ENCODE measurements at regions not wholly inside any gene's neighbourhood (a gene's known extent, or its start where the extent isn't known, plus 50 kb on each side); places are given as distances from the start of the nearest gene placed in this dataset.

- ATAC-seq: no peak
- peaks cover 5% of the 10 kb centered on the region for H3K4me1 Mint-ChIP-seq (ENCODE audit: low read depth)
- no peaks in the 10 kb centered on the region for H3K36me3 Mint-ChIP-seq (ENCODE audit: low read depth)
- no peak overlapping the region for H3K4me3 Mint-ChIP-seq
- H3K9me3 Mint-ChIP-seq (ENCODE audit: insufficient read depth): no peaks in the 10 kb centered on the region
- peaks cover 23% of the 10 kb centered on the region for H3K27me3 Mint-ChIP-seq (ENCODE audit: low read depth)
- CTCF ChIA-PET: interaction anchor here (1.1 to 2.0 kb wide), 3 partner anchors 10 to 533 kb away, joined by 3 to 6 read pairs (median 5); no protein-coding TSS in a partner anchor
- no peak overlapping the region for H3K27ac Mint-ChIP-seq
- DNase-seq: no peak
- POLR2A ChIA-PET: no interaction called here
Observed at GRCh38 chr12:11499806-11500187, 104.4 kb upstream of the PRB2 start.

- H3K9me3 Mint-ChIP-seq (ENCODE audit: insufficient read depth): no peaks in the 10 kb centered on the region
- peaks cover 5% of the 10 kb centered on the region for H3K4me1 Mint-ChIP-seq (ENCODE audit: low read depth)
- POLR2A ChIA-PET: no interaction called here
- ATAC-seq (peak; percentile 96), DNase-seq (peak; percentile 88)
- H3K4me3 Mint-ChIP-seq: no peak overlapping the region
- peaks cover 23% of the 10 kb centered on the region for H3K27me3 Mint-ChIP-seq (ENCODE audit: low read depth)
- H3K36me3 Mint-ChIP-seq (ENCODE audit: low read depth): no peaks in the 10 kb centered on the region
- CTCF ChIA-PET: interaction anchor here (0.6 to 2.0 kb wide), 3 partner anchors 10 to 45 kb away, joined by 3 to 6 read pairs (median 3); no protein-coding TSS in a partner anchor
- H3K27ac Mint-ChIP-seq: no peak overlapping the region
Observed at GRCh38 chr12:11500188-11500860, 105.0 kb upstream of the PRB2 start.

- CTCF ChIA-PET: interaction anchor here (0.6 to 2.0 kb wide), 2 partner anchors 15 to 45 kb away, joined by 3 to 6 read pairs; no protein-coding TSS in a partner anchor
- Mint-ChIP-seq H3K4me1 (ENCODE audit: low read depth) (peaks cover 5% of the 10 kb centered on the region), H3K4me3 (no peak overlapping the region), H3K27me3 (ENCODE audit: low read depth) (peaks cover 23% of the 10 kb centered on the region), H3K9me3 (ENCODE audit: insufficient read depth) (no peaks in the 10 kb centered on the region), H3K27ac (no peak overlapping the region), H3K36me3 (ENCODE audit: low read depth) (no peaks in the 10 kb centered on the region)
- no peak for ATAC-seq
- no peak for DNase-seq
- POLR2A ChIA-PET: no interaction called here
Observed at GRCh38 chr12:11500861-11501230, 105.5 kb upstream of the PRB2 start.

GRCh38 chr12:11508699-11509098, 113.3 kb upstream of the PRB2 start:
- Mint-ChIP-seq H3K36me3 (ENCODE audit: low read depth) (no peaks in the 10 kb centered on the region), H3K4me3 (no peak overlapping the region), H3K27ac (no peak overlapping the region), H3K27me3 (ENCODE audit: low read depth) (peaks cover 5% of the 10 kb centered on the region), H3K4me1 (ENCODE audit: low read depth) (no peaks in the 10 kb centered on the region), H3K9me3 (ENCODE audit: insufficient read depth) (no peaks in the 10 kb centered on the region)
- POLR2A ChIA-PET: no interaction called here
- CTCF ChIA-PET: interaction anchor here (1.2 to 2.8 kb wide), 3 partner anchors 37 to 738 kb away, joined by 3 to 18 read pairs (median 4); no protein-coding TSS in a partner anchor
- ATAC-seq (no peak), DNase-seq (no peak)

GRCh38 chr12:11509326-11509725, 114.0 kb upstream of the PRB2 start:
- CTCF ChIA-PET: no interaction called here
- Mint-ChIP-seq H3K27me3 (ENCODE audit: low read depth) (peaks cover 5% of the 10 kb centered on the region), H3K27ac (no peak overlapping the region), H3K4me1 (ENCODE audit: low read depth) (no peaks in the 10 kb centered on the region), H3K36me3 (ENCODE audit: low read depth) (no peaks in the 10 kb centered on the region), H3K9me3 (ENCODE audit: insufficient read depth) (no peaks in the 10 kb centered on the region), H3K4me3 (no peak overlapping the region)
- no peak for DNase-seq
- POLR2A ChIA-PET: no interaction called here
- ATAC-seq: no peak

- Mint-ChIP-seq H3K9me3 (ENCODE audit: insufficient read depth) (no peaks in the 10 kb centered on the region), H3K4me3 (no peak overlapping the region), H3K27ac (peak overlapping the region; percentile 45), H3K27me3 (ENCODE audit: low read depth) (peaks cover 3% of the 10 kb centered on the region), H3K36me3 (ENCODE audit: low read depth) (no peaks in the 10 kb centered on the region), H3K4me1 (ENCODE audit: low read depth) (no peaks in the 10 kb centered on the region)
- POLR2A ChIA-PET: interaction anchor here (0.6 kb wide), 1 partner anchor 398 kb away, joined by 3 read pairs; no protein-coding TSS in a partner anchor
- no peak for ATAC-seq
- DNase-seq: no peak
- CTCF ChIA-PET: interaction anchor here (1.0 kb wide), 1 partner anchor 11 kb away, joined by 3 read pairs; no protein-coding TSS in a partner anchor
Observed at GRCh38 chr12:11510671-11511070, 115.3 kb upstream of the PRB2 start.

- Mint-ChIP-seq H3K27me3 (ENCODE audit: low read depth) (peaks cover 4% of the 10 kb centered on the region), H3K27ac (no peak overlapping the region), H3K4me3 (no peak overlapping the region), H3K4me1 (ENCODE audit: low read depth) (no peaks in the 10 kb centered on the region), H3K9me3 (ENCODE audit: insufficient read depth) (no peaks in the 10 kb centered on the region), H3K36me3 (ENCODE audit: low read depth) (no peaks in the 10 kb centered on the region)
- ChIA-PET CTCF (interaction anchor here (1.0 kb wide), 1 partner anchor 33 kb away, joined by 4 read pairs; no protein-coding TSS in a partner anchor), POLR2A (no interaction called here)
- DNase-seq: no peak
- no peak for ATAC-seq
Observed at GRCh38 chr12:11513288-11513687, 117.9 kb upstream of the PRB2 start.

- no peaks in the 10 kb centered on the region for H3K4me1 Mint-ChIP-seq (ENCODE audit: low read depth)
- no peaks in the 10 kb centered on the region for H3K9me3 Mint-ChIP-seq (ENCODE audit: insufficient read depth)
- DNase-seq (no peak), ATAC-seq (no peak)
- ChIA-PET POLR2A (interaction anchor here (0.6 kb wide), 1 partner anchor 101 kb away, joined by 4 read pairs; no protein-coding TSS in a partner anchor), CTCF (no interaction called here)
- no peaks in the 10 kb centered on the region for H3K36me3 Mint-ChIP-seq (ENCODE audit: low read depth)
- no peak overlapping the region for H3K27ac Mint-ChIP-seq
- peaks cover 7% of the 10 kb centered on the region for H3K27me3 Mint-ChIP-seq (ENCODE audit: low read depth)
- H3K4me3 Mint-ChIP-seq: no peak overlapping the region
Observed at GRCh38 chr12:11517080-11517479, 121.7 kb upstream of the PRB2 start.

GRCh38 chr12:11524446-11524845, 125.0 kb upstream of the ETV6 start:
- H3K27me3 Mint-ChIP-seq (ENCODE audit: low read depth): peaks cover 9% of the 10 kb centered on the region
- DNase-seq: no peak
- CTCF ChIA-PET: no interaction called here
- no peak overlapping the region for H3K4me3 Mint-ChIP-seq
- no peak overlapping the region for H3K27ac Mint-ChIP-seq
- no peak for ATAC-seq
- POLR2A ChIA-PET: no interaction called here
- no peaks in the 10 kb centered on the region for H3K9me3 Mint-ChIP-seq (ENCODE audit: insufficient read depth)
- H3K4me1 Mint-ChIP-seq (ENCODE audit: low read depth): no peaks in the 10 kb centered on the region
- no peaks in the 10 kb centered on the region for H3K36me3 Mint-ChIP-seq (ENCODE audit: low read depth)

- DNase-seq: no peak
Observed at GRCh38 chr12:11534064-11534463, 115.4 kb upstream of the ETV6 start.

GRCh38 chr12:11535127-11535526, 114.3 kb upstream of the ETV6 start:
- no peak for DNase-seq
- ChIA-PET POLR2A (no interaction called here), CTCF (interaction anchor here (1.4 kb wide), 1 partner anchor 11 kb away, joined by 3 read pairs; no protein-coding TSS in a partner anchor)
- peaks cover 8% of the 10 kb centered on the region for H3K27me3 Mint-ChIP-seq (ENCODE audit: low read depth)
- H3K4me1 Mint-ChIP-seq (ENCODE audit: low read depth): no peaks in the 10 kb centered on the region
- no peak overlapping the region for H3K27ac Mint-ChIP-seq
- H3K36me3 Mint-ChIP-seq (ENCODE audit: low read depth): no peaks in the 10 kb centered on the region
- peaks cover 4% of the 10 kb centered on the region for H3K9me3 Mint-ChIP-seq (ENCODE audit: insufficient read depth)
- no peak overlapping the region for H3K4me3 Mint-ChIP-seq
- ATAC-seq: no peak

More at GRCh38 chr12:11534064-11534463, 115.4 kb upstream of the ETV6 start:
- no peaks in the 10 kb centered on the region for H3K36me3 Mint-ChIP-seq (ENCODE audit: low read depth)
- ATAC-seq: no peak
- ChIA-PET POLR2A (no interaction called here), CTCF (interaction anchor here (1.4 kb wide), 1 partner anchor 12 kb away, joined by 3 read pairs; no protein-coding TSS in a partner anchor)
- peaks cover 8% of the 10 kb centered on the region for H3K27me3 Mint-ChIP-seq (ENCODE audit: low read depth)
- H3K27ac Mint-ChIP-seq: no peak overlapping the region
- H3K4me1 Mint-ChIP-seq (ENCODE audit: low read depth): no peaks in the 10 kb centered on the region
- peaks cover under 1% of the 10 kb centered on the region for H3K9me3 Mint-ChIP-seq (ENCODE audit: insufficient read depth)
- H3K4me3 Mint-ChIP-seq: no peak overlapping the region

GRCh38 chr12:11539156-11539555, 110.3 kb upstream of the ETV6 start:
- POLR2A ChIA-PET: no interaction called here
- no peak overlapping the region for H3K4me3 Mint-ChIP-seq
- H3K4me1 Mint-ChIP-seq (ENCODE audit: low read depth): peaks cover 21% of the 10 kb centered on the region
- DNase-seq (no peak), ATAC-seq (no peak)
- peaks cover 5% of the 10 kb centered on the region for H3K27me3 Mint-ChIP-seq (ENCODE audit: low read depth)
- no peak overlapping the region for H3K27ac Mint-ChIP-seq
- H3K36me3 Mint-ChIP-seq (ENCODE audit: low read depth): no peaks in the 10 kb centered on the region
- peaks cover 4% of the 10 kb centered on the region for H3K9me3 Mint-ChIP-seq (ENCODE audit: insufficient read depth)
- CTCF ChIA-PET: interaction anchor here (1.0 kb wide), 1 partner anchor 51 kb away, joined by 4 read pairs; no protein-coding TSS in a partner anchor
